Erythroblast (primary cell): ENCODE measurements at regions not wholly inside any gene's neighbourhood (a gene's known extent, or its start where the extent isn't known, plus 50 kb on each side); places are given as distances from the start of the nearest gene placed in this dataset.

ENCODE experiments used
- GATA1 ChIP-seq: IDR thresholded peaks from 2 replicates; pipeline ENCODE4 v1.6.1; 2011; ENCODE audit warnings: low read depth, mild to moderate bottlenecking, control low read depth, low read length, moderate library complexity
- POLR2A ChIP-seq: IDR thresholded peaks from 2 replicates; pipeline ENCODE4 v1.6.1; 2011; ENCODE audit warnings: mild to moderate bottlenecking, low read length

GRCh38 chr9:99288830-99289229 is 66.7 kb downstream of the SEC61B start:
- TF ChIP-seq POLR2A (no peak), GATA1 (no peak)
